Breast epithelium (tissue), 3 donors: ENCODE measurements at regions not wholly inside any gene's neighbourhood (a gene's known extent, or its start where the extent isn't known, plus 50 kb on each side); places are given as distances from the start of the nearest gene placed in this dataset.

Experiments used
- POLR2A ChIP-seq: fragments of 450-650 bp; IDR thresholded peaks from one replicate; pipeline ENCODE4 v1.6.1; 2016; ENCODE audit warnings: antibody characterized with exemption, mild to moderate bottlenecking, moderate library complexity
- TF ChIP-seq, protein P1 (sequence below), 3 donors: fragments of 450-650 bp; IDR thresholded peaks; one replicate each; pipeline ENCODE4 v1.5.1; 2016 to 2017; ENCODE audit warnings: antibody characterized with exemption in 3 of 3, mild to moderate bottlenecking in 3 of 3, moderate library complexity in 3 of 3

DNA sequence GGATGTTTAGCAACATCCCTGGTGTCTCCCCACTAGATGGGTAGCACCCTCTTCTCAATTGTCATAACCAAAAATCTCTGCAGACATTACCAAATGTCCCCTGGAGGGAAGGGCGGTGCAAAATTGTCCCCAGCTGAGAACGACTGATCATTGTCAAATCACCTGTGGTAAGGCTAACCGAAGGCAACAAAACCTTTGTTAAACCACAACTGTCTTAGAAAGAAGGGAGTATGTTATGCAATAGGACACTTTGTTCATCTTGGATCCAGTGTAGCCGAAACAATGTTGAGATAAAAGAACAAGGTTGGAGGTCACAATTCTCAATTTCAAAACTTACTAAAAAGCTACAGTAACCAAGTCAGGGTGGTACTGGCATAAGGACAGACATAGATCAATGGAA is 50.3 kb upstream of the ST3GAL5 start:
- TF ChIP-seq, protein P1, sequence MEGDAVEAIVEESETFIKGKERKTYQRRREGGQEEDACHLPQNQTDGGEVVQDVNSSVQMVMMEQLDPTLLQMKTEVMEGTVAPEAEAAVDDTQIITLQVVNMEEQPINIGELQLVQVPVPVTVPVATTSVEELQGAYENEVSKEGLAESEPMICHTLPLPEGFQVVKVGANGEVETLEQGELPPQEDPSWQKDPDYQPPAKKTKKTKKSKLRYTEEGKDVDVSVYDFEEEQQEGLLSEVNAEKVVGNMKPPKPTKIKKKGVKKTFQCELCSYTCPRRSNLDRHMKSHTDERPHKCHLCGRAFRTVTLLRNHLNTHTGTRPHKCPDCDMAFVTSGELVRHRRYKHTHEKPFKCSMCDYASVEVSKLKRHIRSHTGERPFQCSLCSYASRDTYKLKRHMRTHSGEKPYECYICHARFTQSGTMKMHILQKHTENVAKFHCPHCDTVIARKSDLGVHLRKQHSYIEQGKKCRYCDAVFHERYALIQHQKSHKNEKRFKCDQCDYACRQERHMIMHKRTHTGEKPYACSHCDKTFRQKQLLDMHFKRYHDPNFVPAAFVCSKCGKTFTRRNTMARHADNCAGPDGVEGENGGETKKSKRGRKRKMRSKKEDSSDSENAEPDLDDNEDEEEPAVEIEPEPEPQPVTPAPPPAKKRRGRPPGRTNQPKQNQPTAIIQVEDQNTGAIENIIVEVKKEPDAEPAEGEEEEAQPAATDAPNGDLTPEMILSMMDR (IDR thresholded peaks at IDR 0.05) = no peak
- TF ChIP-seq POLR2A = no peak
